HPDE6-E6E7 (cell line): ENCODE measurements at regions not wholly inside any gene's neighbourhood (a gene's known extent, or its start where the extent isn't known, plus 50 kb on each side); places are given as distances from the start of the nearest gene placed in this dataset.
"Not testable (repeated sequence)": the region's sequence is repeated elsewhere in the genome, so short reads cannot be mapped to it uniquely, and the experiment has no call there.

Experiments used
- DNase-seq: peaks from one replicate; pipeline ENCODE4 v3.0.0; 2011; ENCODE audit warnings: missing footprints; ENCODE audit errors: extremely low spot score

DNA sequence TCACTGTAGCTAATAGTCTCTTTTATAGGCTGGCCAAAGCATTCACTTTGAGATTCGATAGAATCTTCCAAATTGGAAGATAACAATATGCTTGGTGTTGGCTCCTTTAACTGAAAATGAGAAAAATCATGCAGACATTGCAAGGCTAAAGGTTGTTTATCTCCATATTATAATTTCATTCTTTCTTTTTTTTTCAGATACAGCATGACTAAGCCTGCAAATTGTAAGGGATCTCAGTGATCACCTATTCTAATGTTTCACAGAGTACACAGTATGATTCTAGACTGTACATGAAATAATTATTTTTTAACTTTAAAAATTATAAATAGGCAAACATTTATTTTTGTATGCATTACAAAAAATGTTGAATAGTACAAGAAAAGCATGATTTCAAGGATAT, 451.7 kb upstream of the DDI1 start:
- DNase-seq = no peak

DNA sequence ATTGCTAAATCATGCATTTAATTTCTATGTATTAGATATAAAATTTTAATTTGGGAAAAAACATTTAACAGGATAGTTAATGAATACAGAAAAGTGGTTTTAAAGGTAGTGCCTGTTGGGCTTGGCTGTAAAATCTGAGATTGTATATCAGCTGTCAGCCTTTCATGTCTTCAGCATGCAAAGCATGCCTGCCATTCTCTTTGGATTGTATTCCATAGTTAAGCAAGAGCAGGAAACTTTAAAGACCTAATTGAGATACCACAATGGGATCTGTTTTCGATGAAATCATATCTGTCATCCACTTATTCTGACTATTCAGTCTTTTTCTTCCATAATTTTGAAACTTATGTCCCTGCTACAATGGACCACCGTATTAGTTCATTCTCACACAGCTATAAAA, 451.0 kb upstream of the DDI1 start:
- no peak for DNase-seq

DNA sequence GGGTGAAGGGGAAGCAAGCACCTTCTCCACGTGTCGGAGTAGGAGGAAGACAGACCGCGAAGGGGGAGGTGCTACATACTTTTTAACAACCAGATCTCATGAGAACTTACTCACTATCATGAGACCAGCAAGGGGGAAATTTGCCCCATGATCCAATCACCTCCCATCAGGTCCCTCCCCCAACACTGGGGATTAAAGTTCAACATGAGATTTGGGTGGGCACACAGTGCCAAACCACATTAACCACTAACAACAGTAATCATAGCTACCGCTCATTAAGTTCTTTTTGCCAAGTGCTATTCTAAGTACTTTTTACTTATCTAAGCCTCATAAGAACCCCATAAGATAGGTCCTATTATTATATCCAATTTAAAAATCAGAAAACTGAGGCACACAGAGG, 450.5 kb upstream of the DDI1 start:
- no peak for DNase-seq

DNA sequence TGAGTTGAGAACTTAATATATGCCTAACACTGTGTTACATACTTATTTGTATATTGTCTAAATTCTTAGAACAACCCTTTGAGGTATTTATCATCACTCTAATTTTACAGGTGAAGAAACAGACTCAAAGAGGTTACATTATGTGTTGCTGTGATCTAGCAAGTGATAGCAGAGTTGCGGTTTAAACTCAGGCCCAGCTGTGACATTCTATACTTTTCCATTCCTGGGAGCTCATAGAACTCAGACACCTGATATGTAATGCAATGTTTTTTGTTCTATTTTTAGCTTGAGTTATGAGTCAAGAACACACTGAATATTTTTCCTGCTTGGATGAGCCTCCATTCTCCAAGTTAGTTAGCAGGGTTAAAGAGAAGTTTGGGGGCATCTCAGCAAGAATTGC, 449.7 kb upstream of the DDI1 start:
- peak; percentile 20 for DNase-seq

DNA sequence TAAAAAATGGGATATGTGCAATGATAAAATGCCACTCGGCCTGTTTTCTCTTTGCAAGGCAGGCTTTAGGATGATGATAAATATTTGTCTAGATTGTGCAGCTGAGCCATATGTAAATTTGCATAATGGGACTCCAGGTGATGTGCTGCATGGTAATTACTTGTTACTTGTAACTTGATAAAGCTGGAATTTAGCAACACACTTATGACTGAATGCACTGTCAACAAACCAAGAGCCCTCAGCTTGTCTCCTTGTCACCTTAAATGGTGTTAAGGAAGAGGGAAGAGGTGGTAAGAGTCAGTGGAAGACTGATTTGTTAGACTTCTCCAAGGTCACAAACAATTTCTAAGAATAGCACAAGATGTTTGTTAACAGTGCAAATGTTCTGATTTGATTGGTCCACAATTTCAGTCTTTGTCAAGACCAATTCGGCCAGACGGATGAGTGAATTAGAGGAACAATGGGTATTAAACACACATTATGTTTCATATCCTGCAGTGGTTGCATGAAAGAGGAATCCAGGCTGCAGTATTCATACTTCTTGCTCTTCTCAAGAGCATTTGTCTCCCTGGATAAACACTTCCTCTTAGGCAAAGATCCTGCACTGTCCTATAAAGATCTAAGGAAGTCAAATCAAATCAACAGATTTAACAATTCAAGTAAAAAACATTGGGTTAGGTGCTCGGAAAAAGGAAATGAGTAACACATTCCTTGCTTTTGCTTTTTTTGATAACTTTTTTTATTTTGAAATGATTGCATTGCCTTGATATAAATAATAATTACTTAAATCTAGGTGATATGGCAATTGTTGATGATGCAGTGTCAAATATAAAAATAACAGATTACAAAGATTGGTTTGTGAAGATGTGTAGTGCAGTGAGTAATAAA, 448.3 kb upstream of the DDI1 start:
- DNase-seq = no peak

DNA sequence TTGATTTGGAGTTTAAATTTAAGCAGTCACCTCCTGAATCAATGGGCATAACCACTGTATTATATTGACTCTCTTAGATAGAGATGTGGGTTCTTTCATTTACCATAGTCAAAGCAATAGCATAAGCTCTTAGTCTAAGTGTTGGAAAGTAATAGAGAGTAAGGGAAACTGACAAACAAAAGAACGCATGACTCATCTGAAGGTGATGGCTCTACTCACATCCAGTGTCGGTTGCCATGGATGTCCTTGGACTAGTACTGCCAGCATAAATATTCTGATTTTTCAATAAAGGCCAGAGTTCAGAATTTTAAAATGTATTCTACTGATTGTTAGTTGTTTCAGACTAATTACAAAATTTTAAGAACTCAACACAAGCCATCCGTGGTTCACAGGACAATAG, 444.9 kb upstream of the DDI1 start:
- no peak for DNase-seq

DNA sequence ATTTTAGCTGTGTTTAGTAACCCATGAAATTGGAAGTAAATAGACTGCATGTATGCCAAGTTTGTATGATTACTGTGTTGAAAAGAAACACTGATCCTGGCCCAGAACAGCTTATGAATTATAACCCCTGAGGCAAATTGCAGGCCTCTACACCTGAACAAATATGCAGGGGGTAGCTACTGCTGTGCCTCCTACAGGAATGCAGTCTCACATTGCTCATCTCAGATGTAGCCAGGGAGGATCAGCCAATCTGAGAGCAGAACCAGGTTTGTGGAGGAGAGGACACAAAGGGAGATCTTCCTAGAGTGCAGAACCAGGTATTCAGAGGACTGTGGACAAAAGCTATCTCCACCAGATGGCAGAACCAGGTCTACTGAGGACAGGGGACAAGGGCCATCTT, 442.2 kb upstream of the DDI1 start:
- DNase-seq = no peak

DNA sequence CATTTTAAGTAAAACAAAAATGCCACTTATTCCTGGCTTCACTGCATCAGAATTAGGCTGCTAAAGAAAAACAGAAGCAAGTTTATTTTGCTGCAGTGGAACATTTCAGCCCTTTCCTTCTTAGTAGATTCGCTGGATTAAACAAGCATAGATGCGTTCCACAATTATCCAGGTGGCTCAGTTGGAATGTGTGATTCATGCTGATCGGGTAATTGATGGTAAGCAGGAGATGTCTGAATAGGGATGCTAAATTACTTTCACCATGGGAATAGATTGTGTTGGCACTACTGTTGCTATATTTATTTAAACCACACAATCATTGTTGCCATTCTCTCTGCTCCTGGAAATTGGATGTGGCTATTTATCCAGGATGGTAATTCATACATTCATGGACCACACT, 440.1 kb upstream of the DDI1 start:
- no peak for DNase-seq

DNA sequence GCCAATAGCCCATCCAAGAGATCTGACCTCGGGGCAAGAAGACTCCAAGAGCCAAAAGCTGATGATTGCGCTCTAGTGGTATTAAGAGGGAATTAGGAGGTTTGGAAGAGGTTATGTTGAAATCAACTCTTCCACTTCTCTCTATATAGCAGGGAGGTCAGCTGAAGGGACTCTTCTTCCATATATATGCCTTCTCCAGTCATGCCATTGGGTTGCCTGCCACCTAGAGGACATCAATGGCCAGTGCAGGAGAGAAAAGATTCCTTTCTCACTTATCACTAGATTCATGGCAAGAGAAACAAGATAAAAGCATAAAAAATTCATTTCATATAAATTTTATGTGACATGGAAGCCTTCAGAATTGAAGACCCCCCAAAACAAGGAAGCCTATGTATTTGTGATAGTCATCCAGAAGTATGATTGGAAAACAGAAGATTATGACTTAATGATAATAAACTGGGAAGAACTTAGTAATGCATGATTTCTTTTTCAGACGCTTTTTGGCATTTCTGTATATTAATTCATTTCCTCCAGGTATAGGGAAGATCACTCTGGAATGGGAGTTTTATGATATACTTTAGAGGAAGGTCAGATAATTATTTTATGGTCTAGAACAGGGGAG, 435.1 kb upstream of the DDI1 start:
- peak; percentile 46 for DNase-seq

DNA sequence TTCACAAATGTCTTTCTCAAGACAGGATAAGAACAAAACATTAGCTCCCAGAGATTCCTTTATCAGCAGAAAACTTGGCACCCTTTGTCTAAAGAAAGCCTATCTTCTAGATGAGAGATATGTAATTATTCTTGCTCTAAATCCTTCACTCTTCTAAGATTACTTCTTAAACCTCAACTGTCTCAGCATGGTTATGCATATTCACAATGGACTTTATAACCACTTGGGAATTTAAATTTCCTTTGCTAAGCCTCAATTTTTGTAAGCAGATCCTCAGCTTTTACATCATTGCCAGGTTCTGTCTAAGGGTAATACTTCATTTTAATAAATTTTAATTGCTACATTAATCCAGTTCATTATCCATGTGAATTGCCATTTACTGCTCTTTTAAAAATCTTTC, 433.6 kb upstream of the DDI1 start:
- DNase-seq = no peak

DNA sequence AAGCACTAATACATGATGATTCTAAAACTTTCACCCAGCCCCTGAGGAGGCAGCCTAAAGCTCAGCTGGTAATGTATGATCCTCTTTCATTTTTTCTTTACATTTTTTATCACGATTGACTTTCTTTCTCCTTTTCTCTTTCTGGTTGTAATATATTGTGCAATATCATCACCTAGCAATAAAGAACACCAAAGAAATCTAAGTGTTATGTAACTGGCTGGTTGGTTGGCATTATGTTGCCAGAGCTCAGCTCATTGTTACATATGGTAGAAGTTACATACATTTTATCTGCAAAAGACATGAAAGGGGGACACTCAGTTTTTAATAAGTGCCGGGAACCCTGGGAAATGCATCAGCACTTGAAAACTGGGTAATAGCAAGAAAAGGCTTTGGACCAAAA, 432.1 kb upstream of the DDI1 start:
- DNase-seq = no peak

DNA sequence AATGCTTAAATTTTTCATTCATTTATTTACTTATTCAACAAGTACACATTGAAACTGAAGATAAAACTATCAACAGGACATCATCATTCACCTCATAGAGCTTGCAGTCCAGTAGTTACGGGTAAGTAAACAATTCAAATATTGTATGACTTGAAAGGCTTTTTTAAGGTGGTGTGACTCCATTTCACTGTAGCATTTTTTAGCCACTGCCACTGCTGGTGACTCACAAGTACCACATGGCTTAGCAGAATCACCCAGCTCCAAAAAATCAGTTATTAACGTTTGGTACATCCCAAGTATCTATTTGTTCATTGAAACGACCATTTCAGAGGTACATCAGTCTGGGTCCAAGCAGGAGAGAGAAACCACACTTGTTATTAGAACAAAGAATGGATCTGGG, 427.9 kb upstream of the DDI1 start:
- no peak for DNase-seq

DNA sequence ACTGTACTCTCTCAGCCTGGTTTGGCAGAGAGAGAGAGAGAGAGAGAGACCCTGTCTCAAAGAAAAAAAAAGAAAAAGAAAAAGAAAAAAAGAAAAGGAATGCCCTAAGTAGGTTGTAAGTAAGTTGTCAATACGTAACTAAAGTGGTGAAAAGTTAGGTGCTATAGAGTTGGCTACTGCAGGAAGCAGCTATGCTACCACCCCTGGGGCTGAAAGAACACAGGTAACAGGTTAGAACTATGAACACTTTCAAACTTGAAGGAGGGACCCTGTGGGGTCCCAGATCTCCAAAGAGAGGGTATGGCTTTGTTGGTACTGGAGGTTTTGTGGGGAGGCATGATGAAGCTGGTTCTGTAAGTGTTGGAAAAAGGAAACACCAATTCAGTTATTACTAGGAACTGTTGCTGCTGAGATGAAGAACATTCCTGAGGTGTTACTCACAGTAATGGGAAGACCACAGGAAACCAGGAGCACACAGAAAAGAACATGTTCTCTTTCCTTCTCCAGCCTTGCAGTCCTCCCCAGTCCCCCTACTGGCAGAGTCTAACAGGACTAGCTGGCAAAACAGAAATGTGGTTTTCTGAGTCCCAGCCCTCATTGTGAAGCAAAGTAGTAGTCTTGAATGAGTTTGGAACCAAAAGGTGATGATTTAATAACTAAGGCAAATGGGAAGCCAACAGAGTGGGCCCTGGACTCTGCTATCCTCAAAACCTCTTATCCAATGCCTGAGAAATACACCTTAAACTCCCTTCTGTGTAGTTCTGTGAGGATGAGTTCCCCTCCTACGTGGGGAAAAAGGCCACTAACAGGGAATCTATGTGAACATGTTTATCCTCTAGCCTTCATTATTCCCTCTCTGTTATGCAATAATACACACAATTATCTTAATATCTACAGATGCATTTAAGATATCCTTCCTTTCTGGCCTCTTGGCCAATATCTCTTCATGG, 427.0 kb upstream of the DDI1 start:
- DNase-seq = peak; percentile 54

DNA sequence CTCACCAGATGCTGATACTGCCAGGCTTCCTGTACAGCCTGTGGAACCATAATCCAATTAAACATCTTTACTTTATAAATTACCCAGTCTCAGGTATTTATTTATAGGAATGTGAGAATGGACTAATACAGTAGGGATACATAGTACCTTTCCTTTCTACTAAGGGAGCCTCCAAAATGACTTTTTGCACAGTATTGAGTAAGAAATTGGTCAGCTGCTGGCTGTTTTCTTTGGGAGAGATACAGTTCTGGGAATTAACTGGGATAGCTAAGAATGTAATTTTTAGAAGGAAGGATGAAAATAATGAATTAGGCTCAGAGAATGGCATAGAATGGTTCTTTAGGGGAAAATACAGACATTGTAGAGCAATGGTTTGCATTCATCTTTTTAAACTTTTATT, 426.0 kb upstream of the DDI1 start:
- DNase-seq = no peak

DNA sequence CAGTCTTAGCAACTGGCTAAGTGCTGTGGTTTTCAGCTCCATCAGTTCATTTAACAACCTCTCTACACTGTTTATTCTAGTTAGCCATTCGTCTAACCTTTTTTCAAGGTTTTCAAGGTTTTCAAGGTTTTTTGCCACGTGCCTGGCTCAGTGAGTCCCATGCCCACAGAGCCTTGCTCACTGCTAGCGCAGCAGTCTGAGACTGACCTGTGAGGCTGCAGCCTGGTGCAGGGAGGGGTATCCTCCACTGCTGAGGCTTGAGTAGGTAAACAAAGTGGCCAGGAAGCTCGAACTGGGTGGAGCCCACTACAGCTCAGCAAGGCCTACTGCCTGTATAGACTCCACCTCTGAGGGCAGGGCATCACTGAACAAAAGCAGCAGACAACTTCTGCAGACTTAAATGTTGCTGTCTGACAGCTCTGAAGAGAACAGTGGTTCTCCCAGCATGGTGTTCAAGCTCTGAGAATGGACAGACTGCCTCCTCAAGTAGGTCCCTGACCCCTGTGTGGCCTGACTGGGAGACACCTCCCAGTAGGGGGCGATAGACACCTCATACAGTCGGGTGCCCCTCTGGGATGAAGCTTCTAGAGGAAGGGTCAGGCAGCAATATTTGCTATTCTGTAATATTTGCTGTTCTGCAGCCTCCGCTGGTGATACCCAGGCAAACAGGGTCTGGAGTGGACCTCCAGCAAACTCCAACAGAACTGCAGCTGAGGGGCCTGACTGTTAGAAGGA, 424.7 kb upstream of the DDI1 start:
- not testable (repeated sequence) for DNase-seq

DNA sequence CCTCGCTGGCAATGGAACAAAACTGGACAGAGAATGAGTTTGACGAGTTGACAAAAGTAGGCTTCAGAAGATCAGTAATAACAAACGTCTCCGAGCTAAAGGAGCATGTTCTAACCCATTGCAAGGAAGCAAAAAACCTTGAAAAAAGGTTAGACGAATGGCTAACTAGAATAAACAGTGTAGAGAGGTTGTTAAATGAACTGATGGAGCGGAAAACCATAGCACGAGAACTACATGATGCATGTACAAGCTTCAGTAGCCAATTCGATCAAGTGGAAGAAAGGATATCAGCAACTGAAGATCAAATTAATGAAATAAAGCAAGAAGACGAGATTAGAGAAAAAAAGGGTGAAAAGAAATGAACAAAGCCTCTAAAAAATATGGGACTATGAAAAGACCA, 424.0 kb upstream of the DDI1 start:
- not testable (repeated sequence) for DNase-seq

DNA sequence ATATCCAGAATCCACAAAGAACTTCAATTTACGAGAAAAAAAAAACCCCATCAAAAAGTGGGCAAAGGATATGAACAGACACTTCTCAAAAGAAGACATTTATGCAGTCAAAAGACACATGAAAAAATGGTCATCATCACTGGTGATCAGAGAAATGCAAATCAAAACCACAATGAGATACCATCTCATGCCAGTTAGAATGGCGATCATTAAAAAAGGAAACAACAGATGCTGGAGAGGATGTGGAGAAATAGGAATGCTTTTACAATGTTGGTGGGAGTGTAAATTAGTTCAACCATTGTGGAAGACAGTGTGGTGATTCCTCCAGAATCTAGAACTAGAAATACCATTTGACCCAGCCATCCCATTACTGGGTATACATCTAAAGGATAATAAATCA, 419.9 kb upstream of the DDI1 start:
- not testable (repeated sequence) for DNase-seq

DNA sequence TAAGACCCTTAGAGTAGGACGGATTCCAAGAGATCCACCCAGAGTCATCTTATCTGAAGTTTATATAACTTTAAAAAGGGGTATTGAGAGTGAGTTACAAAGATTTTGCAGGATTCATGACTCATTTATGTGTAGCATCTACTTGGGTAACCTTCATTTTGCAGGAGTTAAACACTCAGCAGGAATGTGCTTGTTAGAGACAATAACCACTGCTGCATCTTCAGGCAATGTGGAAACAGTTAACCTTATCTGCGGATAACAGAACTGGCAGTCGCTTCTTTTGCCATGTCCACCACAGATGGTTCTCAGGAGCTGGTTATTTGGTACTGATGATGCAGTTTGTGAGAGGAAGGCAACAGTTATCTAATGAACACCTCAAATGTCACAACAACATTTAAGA, 417.9 kb upstream of the DDI1 start:
- DNase-seq = no peak

DNA sequence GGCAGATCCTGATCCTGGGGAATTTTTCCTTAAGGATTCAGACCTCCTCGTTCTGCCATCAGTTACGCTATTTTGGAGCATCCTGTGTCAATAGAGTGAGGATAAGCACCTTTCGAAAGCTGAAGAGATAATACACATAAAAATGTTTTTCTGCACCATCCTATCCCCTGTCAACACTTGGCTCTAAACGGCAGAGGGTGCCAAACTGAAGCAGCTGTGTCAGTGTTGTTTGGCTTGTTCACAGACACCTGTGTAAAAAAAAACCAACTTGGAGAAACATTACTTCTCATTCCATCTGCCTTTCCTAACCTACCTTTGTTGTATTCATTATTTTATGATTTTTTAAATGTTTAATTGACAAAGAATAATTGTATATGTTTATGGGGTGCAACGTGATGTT, 417.0 kb upstream of the DDI1 start:
- DNase-seq = peak; percentile 17

DNA sequence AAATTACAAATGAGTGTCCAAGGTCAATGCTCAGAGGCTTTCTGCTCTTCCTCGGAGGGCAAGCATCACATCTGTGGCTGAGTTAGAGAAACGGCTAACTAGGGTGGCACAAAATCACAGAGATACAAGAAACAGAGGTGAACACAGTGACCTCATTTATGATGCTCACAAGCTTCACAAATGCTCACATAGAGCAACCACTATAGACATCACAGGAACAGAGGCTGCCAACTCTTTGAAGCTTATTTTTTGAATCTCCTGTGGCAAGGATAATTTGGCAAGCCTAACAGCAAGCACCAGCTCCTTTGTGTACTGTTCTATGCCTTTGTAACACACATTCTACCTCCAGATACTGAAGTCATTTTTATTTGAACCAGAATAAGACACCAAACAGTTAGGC, 416.5 kb upstream of the DDI1 start:
- DNase-seq = no peak

DNA sequence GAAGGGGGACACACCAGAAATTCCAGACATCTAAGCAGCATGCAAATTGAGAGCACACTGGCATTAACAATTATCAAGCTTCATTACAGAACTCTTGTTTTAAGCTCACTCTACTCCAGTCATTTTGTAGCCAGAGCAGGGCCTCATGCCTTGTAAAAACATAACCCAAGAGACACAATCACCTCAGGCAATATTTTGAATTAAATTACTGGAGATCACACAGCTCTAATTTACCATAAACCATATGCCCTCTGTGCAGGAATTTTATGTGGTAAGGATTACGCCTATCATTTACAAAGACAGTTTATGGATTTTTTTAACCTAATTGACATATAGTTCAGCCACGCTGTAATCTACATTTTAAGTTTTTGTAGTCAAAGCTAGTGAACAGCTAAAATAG, 414.1 kb upstream of the DDI1 start:
- DNase-seq = no peak

DNA sequence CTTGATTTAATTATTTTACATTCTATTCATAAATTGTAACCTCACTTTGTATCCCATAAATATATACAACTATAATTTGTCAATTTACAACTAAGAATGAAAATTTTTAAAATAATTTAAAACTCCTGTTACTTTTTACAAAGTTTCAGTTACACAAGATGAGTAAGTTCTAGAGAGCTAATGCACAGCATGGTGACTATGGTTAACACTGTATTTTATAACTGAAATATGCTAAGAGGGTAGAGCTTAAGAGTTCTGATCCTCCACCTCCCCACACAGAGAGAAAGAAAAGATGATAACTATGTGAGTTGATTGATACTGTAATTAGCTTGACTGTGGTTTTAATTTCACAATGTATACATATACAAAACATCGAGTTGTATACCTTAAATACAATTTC, 412.5 kb upstream of the DDI1 start:
- DNase-seq = no peak
